Osteocyte (in vitro differentiated cells): ENCODE measurements at regions not wholly inside any gene's neighbourhood (a gene's known extent, or its start where the extent isn't known, plus 50 kb on each side); places are given as distances from the start of the nearest gene placed in this dataset.

ENCODE experiments used
- DNase-seq: peaks from one replicate; pipeline ENCODE4 v3.0.0; 2021; ENCODE audit warnings: mixed read lengths; ENCODE audit not compliant: unreplicated experiment; ENCODE audit errors: extremely low spot score
- H3K27ac Mint-ChIP-seq: one replicate; pipeline ENCODE4 v1.8.0; 2021; ENCODE audit warnings: mild to moderate bottlenecking, mixed read lengths; ENCODE audit not compliant: unreplicated experiment
- H3K27me3 Mint-ChIP-seq: one replicate; pipeline ENCODE4 v1.8.0; 2021; ENCODE audit warnings: mixed read lengths; ENCODE audit not compliant: unreplicated experiment
- H3K36me3 Mint-ChIP-seq: one replicate; pipeline ENCODE4 v1.8.0; 2021; ENCODE audit warnings: mixed read lengths; ENCODE audit not compliant: unreplicated experiment
- H3K4me1 Mint-ChIP-seq: one replicate; pipeline ENCODE4 v1.8.0; 2021; ENCODE audit warnings: mixed read lengths; ENCODE audit not compliant: unreplicated experiment
- H3K4me3 Mint-ChIP-seq: one replicate; pipeline ENCODE4 v1.8.0; 2021; ENCODE audit warnings: mild to moderate bottlenecking, moderate library complexity, mixed read lengths; ENCODE audit not compliant: unreplicated experiment
- H3K9me3 Mint-ChIP-seq: one replicate; pipeline ENCODE4 v1.8.0; 2021; ENCODE audit warnings: mixed read lengths; ENCODE audit not compliant: unreplicated experiment
- TF ChIP-seq, protein P1 (sequence below): fragments of 200-600 bp; sonication (generic); IDR thresholded peaks from 2 replicates; pipeline ENCODE4 v1.5.0; 2021; ENCODE audit warnings: antibody characterized with exemption, mild to moderate bottlenecking, moderate library complexity

DNA sequence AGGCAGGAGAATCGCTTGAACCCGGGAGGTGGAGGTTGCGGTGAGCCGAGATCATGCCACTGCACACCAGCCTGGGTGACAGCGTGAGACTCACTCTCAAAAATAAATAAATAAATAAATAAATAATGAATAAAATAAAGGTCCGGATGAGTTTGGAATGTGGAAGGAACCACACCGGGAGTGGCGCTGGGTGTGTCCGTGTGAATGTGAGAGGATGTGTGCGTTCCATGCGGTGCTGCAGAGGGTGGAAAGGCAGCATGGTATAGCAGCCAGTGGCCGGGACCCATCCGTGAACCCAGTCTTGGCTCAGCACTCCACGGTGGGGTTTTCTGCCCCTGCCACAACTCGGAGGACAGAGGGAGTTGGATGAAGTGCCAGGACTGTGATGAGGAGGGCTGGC is 56.2 kb upstream of the POFUT2 start:
- Mint-ChIP-seq H3K4me1 (peaks cover 22% of the 10 kb centered on the region), H3K27me3 (no peaks in the 10 kb centered on the region), H3K27ac (no peak overlapping the region), H3K9me3 (no peaks in the 10 kb centered on the region), H3K4me3 (no peak overlapping the region), H3K36me3 (no peaks in the 10 kb centered on the region)
- TF ChIP-seq, protein P1, sequence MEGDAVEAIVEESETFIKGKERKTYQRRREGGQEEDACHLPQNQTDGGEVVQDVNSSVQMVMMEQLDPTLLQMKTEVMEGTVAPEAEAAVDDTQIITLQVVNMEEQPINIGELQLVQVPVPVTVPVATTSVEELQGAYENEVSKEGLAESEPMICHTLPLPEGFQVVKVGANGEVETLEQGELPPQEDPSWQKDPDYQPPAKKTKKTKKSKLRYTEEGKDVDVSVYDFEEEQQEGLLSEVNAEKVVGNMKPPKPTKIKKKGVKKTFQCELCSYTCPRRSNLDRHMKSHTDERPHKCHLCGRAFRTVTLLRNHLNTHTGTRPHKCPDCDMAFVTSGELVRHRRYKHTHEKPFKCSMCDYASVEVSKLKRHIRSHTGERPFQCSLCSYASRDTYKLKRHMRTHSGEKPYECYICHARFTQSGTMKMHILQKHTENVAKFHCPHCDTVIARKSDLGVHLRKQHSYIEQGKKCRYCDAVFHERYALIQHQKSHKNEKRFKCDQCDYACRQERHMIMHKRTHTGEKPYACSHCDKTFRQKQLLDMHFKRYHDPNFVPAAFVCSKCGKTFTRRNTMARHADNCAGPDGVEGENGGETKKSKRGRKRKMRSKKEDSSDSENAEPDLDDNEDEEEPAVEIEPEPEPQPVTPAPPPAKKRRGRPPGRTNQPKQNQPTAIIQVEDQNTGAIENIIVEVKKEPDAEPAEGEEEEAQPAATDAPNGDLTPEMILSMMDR, result no peak
- DNase-seq, result no peak

DNA sequence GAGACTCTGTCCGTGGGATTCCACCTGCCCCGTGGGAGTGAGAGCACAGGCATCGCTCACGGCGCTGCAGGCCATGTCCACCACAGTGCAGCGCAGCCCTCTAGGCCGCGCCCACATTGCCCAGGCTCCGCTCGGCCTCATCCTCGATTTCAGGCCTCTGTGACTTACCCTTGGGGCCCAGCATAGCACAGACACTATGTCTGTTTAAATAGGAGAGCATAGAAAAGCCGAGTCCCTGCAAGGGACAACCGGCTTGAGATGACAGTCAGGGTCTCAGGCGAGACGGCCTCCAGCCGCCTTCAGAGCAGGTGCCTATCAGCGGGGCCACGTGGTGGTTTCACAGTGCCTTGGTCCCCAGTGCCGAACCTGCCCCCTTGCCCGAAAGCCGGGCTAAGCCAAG is 56.9 kb upstream of the POFUT2 start:
- peaks cover 25% of the 10 kb centered on the region for H3K4me1 Mint-ChIP-seq
- TF ChIP-seq, protein P1, result no peak
- DNase-seq, result no peak
- H3K27me3 Mint-ChIP-seq, result no peaks in the 10 kb centered on the region
- H3K36me3 Mint-ChIP-seq, result no peaks in the 10 kb centered on the region
- H3K27ac Mint-ChIP-seq, result no peak overlapping the region
- no peak overlapping the region for H3K4me3 Mint-ChIP-seq
- no peaks in the 10 kb centered on the region for H3K9me3 Mint-ChIP-seq

DNA sequence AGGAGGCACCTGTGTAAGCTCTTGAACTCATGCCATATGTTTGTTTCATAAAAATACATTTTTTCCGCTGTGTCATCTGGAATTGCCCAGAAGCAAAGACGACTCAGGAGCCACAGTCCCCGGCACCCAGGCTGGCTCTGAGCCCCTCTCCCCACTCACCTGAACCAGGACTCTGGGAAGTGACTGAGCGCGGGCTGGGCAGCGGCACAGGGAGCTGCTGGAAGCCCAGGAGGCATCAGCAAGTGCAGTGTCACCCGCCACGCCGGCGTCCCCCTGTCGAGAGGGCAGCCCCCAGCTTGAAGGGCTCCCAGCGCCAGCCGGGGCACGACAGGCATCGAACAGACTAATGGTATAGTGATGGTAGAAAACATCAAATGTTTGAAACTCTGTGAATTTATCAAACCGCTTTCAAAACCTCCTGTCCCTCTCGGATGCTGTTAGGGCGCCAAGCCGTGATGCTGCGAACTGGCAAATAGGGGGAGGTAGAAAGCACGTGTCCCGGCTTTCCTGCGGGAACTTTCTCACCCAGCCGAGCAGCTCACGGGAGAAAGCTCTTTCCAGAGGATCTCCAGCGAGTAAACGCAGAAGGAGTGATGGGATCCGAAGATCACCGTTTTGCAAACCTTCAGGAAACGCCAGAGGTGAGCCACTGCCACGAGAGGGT is 57.8 kb upstream of the COL18A1 start:
- no peaks in the 10 kb centered on the region for H3K27me3 Mint-ChIP-seq
- H3K4me1 Mint-ChIP-seq, result peaks cover 33% of the 10 kb centered on the region
- TF ChIP-seq, protein P1, result no peak
- H3K27ac Mint-ChIP-seq, result no peak overlapping the region
- no peaks in the 10 kb centered on the region for H3K9me3 Mint-ChIP-seq
- H3K36me3 Mint-ChIP-seq, result no peaks in the 10 kb centered on the region
- DNase-seq, result no peak
- no peak overlapping the region for H3K4me3 Mint-ChIP-seq

DNA sequence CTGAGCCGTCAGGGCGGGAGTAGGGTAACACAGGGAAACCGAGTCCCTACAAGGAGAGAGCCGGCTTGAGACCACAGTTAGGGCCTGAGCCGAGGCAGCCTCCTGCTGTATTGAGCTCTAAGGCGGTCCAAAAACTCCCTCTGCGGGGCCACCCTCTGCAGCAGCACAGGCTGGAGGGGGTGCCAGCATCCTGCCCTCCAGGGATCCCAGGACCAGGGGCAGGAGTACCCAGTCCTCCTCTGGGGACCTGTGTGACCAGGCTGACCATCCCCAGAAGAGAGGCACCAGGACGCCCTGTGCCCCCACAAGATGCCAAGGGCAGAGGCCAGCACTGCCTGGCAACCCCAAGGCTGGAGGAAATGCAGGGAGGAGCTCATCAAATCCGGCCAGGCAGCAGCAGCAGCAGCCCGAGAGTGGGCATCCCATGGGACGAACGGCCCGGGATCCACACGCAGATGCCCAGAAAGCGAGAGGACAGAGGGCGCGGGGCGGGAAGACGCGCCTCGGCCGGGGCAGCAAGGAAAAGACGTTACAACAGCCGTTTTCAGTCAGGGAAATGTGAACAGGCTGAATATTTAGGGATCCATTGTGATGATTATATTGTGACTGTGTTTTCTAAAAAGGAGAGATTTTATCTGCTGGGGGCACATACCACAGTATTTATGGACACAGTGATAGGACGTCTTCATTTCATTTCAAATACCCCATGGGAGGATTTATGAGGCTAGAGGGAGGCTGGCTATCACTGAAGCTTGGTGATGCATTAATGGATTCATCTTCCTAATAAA is 57.1 kb upstream of the COL18A1 start:
- Mint-ChIP-seq H3K4me1 (peaks cover 40% of the 10 kb centered on the region), H3K36me3 (no peaks in the 10 kb centered on the region), H3K27me3 (no peaks in the 10 kb centered on the region), H3K4me3 (no peak overlapping the region), H3K9me3 (no peaks in the 10 kb centered on the region), H3K27ac (peak overlapping the region; percentile 50)
- TF ChIP-seq, protein P1, result no peak
- DNase-seq, result no peak

DNA sequence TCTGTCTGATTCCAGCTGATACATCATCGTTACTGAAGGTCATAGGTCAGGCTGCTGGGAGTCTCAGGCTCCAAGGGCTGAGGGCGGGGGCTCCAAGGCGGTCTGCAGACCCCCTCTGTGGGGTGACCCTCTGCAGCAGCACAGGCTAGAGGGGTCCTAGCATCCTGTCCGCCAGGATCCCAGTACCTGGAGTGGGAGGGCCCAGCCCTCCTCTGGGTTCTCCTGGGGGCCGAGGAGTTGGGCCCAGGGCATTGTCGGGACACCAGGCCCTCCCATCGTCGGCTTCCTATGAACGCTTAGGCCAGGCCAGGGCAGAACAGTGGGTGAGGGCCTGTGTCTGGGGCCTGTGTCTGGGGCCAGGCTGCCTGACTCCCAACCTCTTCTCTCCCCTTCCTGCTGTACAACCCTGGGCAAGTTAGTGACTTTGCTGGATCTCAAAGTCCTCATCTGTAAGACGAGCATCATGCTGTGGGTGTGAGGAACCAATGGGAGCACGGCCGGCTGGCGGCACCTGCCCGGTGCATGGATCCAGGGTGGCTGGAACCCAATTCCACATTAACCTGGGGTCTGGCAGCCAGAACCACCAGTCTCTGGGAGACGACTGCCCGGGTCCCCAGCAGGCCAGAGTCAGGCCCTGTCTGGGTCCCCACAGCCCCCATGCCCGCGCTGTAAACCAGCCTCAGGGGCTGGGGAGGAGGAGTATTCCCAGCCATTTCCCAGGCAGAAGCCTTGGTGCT is 56.2 kb upstream of the COL18A1 start:
- H3K4me3 Mint-ChIP-seq, result no peak overlapping the region
- H3K27ac Mint-ChIP-seq, result peak overlapping the region; percentile 50
- peaks cover 47% of the 10 kb centered on the region for H3K4me1 Mint-ChIP-seq
- DNase-seq, result no peak
- H3K9me3 Mint-ChIP-seq, result no peaks in the 10 kb centered on the region
- TF ChIP-seq, protein P1, result no peak
- H3K36me3 Mint-ChIP-seq, result no peaks in the 10 kb centered on the region
- no peaks in the 10 kb centered on the region for H3K27me3 Mint-ChIP-seq
